ENCODE measurements at regions not wholly inside any gene's neighbourhood (a gene's known extent, or its start where the extent isn't known, plus 50 kb on each side); places are given as distances from the start of the nearest gene placed in this dataset.

DNA sequence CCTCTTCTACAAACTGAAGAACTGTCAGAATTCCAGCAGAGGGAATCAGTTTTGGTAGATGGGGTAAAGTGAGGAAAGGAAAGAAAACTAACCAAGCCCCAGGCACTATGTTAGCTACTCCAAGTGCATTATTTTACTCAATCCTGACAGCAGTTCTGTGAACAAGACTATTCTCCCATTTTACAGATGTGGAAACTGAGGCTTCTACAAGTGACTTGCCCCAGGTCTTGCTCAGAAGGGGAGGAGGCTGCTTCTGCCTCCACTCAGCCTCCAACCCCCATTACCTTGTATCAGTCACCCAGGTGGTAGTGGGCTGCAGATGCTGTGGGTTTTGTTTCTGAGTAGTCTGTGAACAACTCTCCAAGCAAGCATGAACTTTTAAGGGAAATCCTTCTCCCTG is 315.2 kb upstream of the MAF start:
- no peaks in the 10 kb centered on the region for H3K4me1 Mint-ChIP-seq
- no peaks in the 10 kb centered on the region for H3K9me3 ChIP-seq (ENCODE audit: low read length)
- no peak overlapping the region for H3K4me3 ChIP-seq (ENCODE audit: low read length)
- ChIA-PET CTCF (no interaction called here), POLR2A (no interaction called here)
- no peak overlapping the region for H3K27ac ChIP-seq (ENCODE audit: low read depth, low read length)
- H3K36me3 Mint-ChIP-seq, result no peaks in the 10 kb centered on the region
- H3K27me3 Mint-ChIP-seq, result peaks cover 2 to 26% of the 10 kb centered on the region in 2 donors
- H3K4me1 ChIP-seq (ENCODE audit: insufficient read depth, low read length), result no peaks in the 10 kb centered on the region
- no peak for DNase-seq
- no peak overlapping the region for H3K27ac Mint-ChIP-seq
- no peak overlapping the region for H3K4me3 Mint-ChIP-seq
- peaks cover 0 to 2% (median 0%) of the 10 kb centered on the region in 5 donors for H3K9me3 Mint-ChIP-seq
- no peaks in the 10 kb centered on the region for H3K27me3 ChIP-seq (ENCODE audit: insufficient read depth, low read length, poor library complexity, severe bottlenecking)
- no peaks in the 10 kb centered on the region for H3K36me3 ChIP-seq (ENCODE audit: insufficient read depth, low read length)

DNA sequence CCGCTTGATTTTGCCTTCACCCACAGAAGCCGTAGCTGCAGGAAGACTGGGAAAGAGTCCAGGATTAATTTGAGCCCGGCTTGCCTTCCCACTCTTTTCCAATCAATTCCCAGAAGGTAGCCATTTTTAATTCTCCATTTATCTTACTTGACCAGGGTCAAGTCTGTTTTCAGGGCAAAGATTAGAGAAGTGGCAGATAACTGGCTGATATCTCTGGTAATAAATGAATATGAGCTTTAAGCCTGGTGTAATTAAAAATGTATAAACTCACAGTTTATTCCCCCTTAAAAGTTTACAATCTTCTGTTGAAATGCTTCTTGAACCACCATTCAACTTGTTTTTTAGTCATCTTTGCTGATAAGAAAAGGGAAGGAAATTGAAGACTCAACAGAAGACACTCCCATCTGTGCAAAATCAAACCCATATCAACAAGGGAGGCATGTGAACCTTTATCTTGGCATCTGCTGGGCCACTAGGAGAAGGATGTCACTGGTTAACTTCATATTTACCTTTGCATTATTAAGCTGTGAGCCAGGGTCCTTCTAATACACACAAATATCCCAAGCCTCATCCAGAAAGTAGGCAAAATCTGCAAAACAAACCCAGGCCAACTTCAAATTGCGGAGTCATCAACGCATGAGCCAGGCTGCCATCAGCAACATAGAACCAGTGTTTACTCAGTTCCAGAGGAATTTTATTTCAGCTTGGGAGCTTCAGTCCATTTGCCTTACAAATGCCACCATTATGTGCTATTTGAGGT is 314.6 kb upstream of the MAF start:
- no peak for DNase-seq
- Histone ChIP-seq H3K9me3 (ENCODE audit: low read length) (no peaks in the 10 kb centered on the region), H3K36me3 (ENCODE audit: insufficient read depth, low read length) (no peaks in the 10 kb centered on the region), H3K27me3 (ENCODE audit: insufficient read depth, low read length, poor library complexity, severe bottlenecking) (no peaks in the 10 kb centered on the region), H3K4me1 (ENCODE audit: insufficient read depth, low read length) (no peaks in the 10 kb centered on the region), H3K4me3 (ENCODE audit: low read length) (no peak overlapping the region), H3K27ac (ENCODE audit: low read depth, low read length) (no peak overlapping the region)
- Mint-ChIP-seq H3K4me1 (no peaks in the 10 kb centered on the region), H3K27me3 (peaks cover 2 to 23% of the 10 kb centered on the region in 2 donors), H3K4me3 (no peak overlapping the region), H3K36me3 (no peaks in the 10 kb centered on the region), H3K9me3 (peaks cover 0 to 2% (median 0%) of the 10 kb centered on the region in 5 donors), H3K27ac (no peak overlapping the region)
- POLR2A ChIA-PET, result no interaction called here
- CTCF ChIA-PET, result no interaction called here

DNA sequence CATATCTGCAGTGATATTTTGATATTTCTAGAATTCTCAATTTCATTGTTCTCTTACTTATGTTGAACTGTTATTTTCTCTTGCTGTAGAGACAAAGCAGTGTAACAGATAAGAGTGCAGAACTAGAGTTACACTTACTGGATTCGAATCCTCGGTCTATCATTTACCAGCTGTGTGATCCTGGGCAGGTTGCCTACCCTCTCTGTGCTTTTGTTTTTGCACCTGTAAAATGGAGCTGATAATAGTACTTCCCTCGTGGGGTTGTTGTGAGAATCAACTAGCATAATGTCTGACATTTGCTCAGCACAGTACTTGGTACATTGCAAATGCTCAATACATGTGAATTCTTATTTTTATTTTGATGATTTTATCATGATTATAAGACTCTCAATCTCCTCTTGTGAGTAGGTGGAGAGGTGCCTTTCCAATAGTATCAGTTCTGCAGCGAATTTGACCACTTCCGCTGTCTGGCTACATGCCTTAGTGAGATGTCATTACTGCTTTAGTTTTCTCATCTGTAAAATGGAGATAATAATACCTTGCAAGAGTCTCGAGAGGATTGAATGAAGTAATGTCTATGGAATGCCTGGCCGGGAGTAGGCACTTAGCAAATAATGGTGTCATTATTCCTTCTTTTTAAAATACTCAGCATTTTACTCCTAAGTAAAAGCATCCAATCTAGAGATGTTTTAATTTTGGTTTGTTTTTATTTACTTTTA is 312.2 kb upstream of the MAF start:
- no peaks in the 10 kb centered on the region for H3K9me3 ChIP-seq (ENCODE audit: low read length)
- H3K27ac ChIP-seq (ENCODE audit: low read depth, low read length), result no peak overlapping the region
- no peak overlapping the region for H3K4me3 ChIP-seq (ENCODE audit: low read length)
- H3K4me1 Mint-ChIP-seq, result no peaks in the 10 kb centered on the region
- no peaks in the 10 kb centered on the region for H3K9me3 Mint-ChIP-seq
- no peaks in the 10 kb centered on the region for H3K36me3 ChIP-seq (ENCODE audit: insufficient read depth, low read length)
- ChIA-PET POLR2A (no interaction called here), CTCF (no interaction called here)
- H3K4me1 ChIP-seq (ENCODE audit: insufficient read depth, low read length), result no peaks in the 10 kb centered on the region
- peaks cover 2 to 10% of the 10 kb centered on the region in 2 donors for H3K27me3 Mint-ChIP-seq
- H3K36me3 Mint-ChIP-seq, result no peaks in the 10 kb centered on the region
- no peaks in the 10 kb centered on the region for H3K27me3 ChIP-seq (ENCODE audit: insufficient read depth, low read length, poor library complexity, severe bottlenecking)
- H3K4me3 Mint-ChIP-seq, result no peak overlapping the region
- no peak overlapping the region for H3K27ac Mint-ChIP-seq
- no peak for DNase-seq

DNA sequence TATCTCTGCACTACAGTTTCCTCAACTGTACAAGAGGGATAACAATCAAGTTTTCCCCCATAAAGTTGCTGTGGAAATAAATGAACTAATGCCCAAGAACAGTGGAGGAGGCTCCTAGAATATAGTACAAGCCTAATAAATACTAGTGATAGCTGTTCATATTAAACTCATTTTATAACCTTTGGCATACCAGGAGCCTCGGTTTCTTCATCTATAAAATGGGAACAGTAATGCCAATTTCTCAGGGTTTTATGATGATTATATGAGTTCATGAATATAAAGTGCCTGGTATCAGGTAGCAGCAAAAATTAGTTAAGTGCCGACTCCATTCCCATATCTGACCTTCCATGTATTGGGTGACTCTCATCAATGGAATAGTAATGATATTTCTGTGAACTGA is 311.1 kb upstream of the MAF start:
- CTCF ChIA-PET, result no interaction called here

DNA sequence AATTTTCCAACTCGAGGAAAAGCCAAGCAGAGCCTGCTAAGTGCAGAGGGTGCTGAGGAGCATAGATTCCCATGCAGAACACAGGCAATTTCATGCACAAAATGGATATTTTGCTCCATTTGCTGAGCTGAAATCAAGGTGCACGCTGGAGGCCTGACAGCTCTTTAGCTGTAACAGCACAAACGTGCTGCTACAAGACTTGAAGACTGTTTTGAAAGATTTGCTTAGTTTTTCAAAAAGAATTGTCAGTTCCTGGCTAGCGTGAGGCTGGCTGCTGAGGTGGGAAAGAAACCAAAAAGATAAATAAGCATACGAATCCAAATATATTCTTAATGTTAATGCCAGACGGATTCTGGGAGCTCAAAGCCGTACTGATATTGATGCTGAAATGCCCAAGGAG is 309.0 kb upstream of the MAF start:
- H3K9me3 Mint-ChIP-seq, result no peaks in the 10 kb centered on the region
- H3K36me3 Mint-ChIP-seq, result no peaks in the 10 kb centered on the region
- no peaks in the 10 kb centered on the region for H3K36me3 ChIP-seq (ENCODE audit: insufficient read depth, low read length)
- no peak for DNase-seq
- no peak overlapping the region for H3K27ac Mint-ChIP-seq
- no peak overlapping the region for H3K27ac ChIP-seq (ENCODE audit: low read depth, low read length)
- no peak overlapping the region for H3K4me3 ChIP-seq (ENCODE audit: low read length)
- H3K4me3 Mint-ChIP-seq, result no peak overlapping the region
- ChIA-PET POLR2A (no interaction called here), CTCF (no interaction called here)
- no peaks in the 10 kb centered on the region for H3K4me1 Mint-ChIP-seq
- no peaks in the 10 kb centered on the region for H3K9me3 ChIP-seq (ENCODE audit: low read length)
- peaks cover under 1 to 8% of the 10 kb centered on the region in 2 donors for H3K27me3 Mint-ChIP-seq
- H3K4me1 ChIP-seq (ENCODE audit: insufficient read depth, low read length), result no peaks in the 10 kb centered on the region
- H3K27me3 ChIP-seq (ENCODE audit: insufficient read depth, low read length, poor library complexity, severe bottlenecking), result no peaks in the 10 kb centered on the region

More for the DNA sequence above, 311.1 kb upstream of the MAF start:
- H3K4me1 Mint-ChIP-seq, result no peaks in the 10 kb centered on the region
- H3K36me3 ChIP-seq (ENCODE audit: insufficient read depth, low read length), result no peaks in the 10 kb centered on the region
- H3K27ac ChIP-seq (ENCODE audit: low read depth, low read length), result no peak overlapping the region
- peaks cover 2 to 9% of the 10 kb centered on the region in 2 donors for H3K27me3 Mint-ChIP-seq
- no peaks in the 10 kb centered on the region for H3K9me3 ChIP-seq (ENCODE audit: low read length)
- H3K9me3 Mint-ChIP-seq, result no peaks in the 10 kb centered on the region
- H3K4me3 Mint-ChIP-seq, result no peak overlapping the region
- POLR2A ChIA-PET, result no interaction called here
- no peaks in the 10 kb centered on the region for H3K4me1 ChIP-seq (ENCODE audit: insufficient read depth, low read length)
- no peak for DNase-seq
- H3K4me3 ChIP-seq (ENCODE audit: low read length), result no peak overlapping the region
- no peaks in the 10 kb centered on the region for H3K27me3 ChIP-seq (ENCODE audit: insufficient read depth, low read length, poor library complexity, severe bottlenecking)
- no peaks in the 10 kb centered on the region for H3K36me3 Mint-ChIP-seq
- no peak overlapping the region for H3K27ac Mint-ChIP-seq

DNA sequence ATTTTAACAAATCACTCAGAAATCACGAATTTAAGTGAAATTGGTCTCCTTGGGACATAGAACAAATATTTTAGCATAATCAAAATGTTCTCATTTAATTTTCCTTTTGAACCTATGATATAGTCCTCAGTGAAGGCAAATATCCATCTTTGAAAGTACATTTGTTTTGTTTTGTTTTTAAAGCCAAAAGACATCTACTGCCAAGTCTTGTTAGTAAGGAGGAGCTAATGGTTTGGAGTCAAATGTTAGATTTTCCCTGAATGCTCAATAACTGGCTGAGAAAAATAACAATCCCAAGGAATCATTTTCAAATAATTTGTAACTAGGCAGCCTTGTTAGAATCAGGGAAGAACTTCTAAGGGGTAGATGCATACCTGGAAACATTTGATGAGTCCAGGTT is 302.9 kb upstream of the MAF start:
- Histone ChIP-seq H3K27ac (ENCODE audit: low read depth, low read length) (no peak overlapping the region), H3K36me3 (ENCODE audit: insufficient read depth, low read length) (no peaks in the 10 kb centered on the region), H3K4me1 (ENCODE audit: insufficient read depth, low read length) (no peaks in the 10 kb centered on the region), H3K9me3 (ENCODE audit: low read length) (no peaks in the 10 kb centered on the region), H3K4me3 (ENCODE audit: low read length) (no peak overlapping the region), H3K27me3 (ENCODE audit: insufficient read depth, low read length, poor library complexity, severe bottlenecking) (no peaks in the 10 kb centered on the region)
- no peaks in the 10 kb centered on the region for H3K9me3 Mint-ChIP-seq
- ChIA-PET CTCF (no interaction called here), POLR2A (no interaction called here)
- H3K27ac Mint-ChIP-seq, result no peak overlapping the region
- H3K4me3 Mint-ChIP-seq, result no peak overlapping the region
- H3K36me3 Mint-ChIP-seq, result no peaks in the 10 kb centered on the region
- H3K4me1 Mint-ChIP-seq, result no peaks in the 10 kb centered on the region
- no peak for DNase-seq
- H3K27me3 Mint-ChIP-seq, result peaks cover 0 to 8% of the 10 kb centered on the region in 2 donors

DNA sequence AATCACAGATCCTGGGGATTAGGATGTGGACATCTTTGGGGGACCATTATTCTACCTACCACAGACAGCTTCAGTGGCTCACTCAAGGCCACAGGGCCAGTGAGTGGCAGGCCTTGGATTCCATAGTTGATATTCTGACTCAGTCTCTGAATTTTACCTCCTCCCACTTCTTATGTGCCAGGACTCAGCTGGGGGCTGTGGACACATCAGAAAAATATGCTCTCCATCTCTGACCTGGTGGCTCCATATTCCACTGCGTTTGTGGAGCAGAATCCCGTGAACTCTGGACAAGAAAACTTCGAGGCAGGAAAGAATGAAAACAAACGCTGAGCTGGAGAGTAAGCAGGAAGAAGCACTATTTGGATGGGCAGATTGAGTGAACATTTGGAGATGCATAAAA is 301.8 kb upstream of the MAF start:
- H3K27me3 ChIP-seq (ENCODE audit: insufficient read depth, low read length, poor library complexity, severe bottlenecking), result no peaks in the 10 kb centered on the region
- no peaks in the 10 kb centered on the region for H3K4me1 Mint-ChIP-seq
- no peaks in the 10 kb centered on the region for H3K4me1 ChIP-seq (ENCODE audit: insufficient read depth, low read length)
- H3K4me3 ChIP-seq (ENCODE audit: low read length), result no peak overlapping the region
- H3K36me3 Mint-ChIP-seq, result no peaks in the 10 kb centered on the region
- H3K9me3 Mint-ChIP-seq, result no peaks in the 10 kb centered on the region
- peaks cover 0 to 7% of the 10 kb centered on the region in 2 donors for H3K27me3 Mint-ChIP-seq
- no peaks in the 10 kb centered on the region for H3K36me3 ChIP-seq (ENCODE audit: insufficient read depth, low read length)
- no peak overlapping the region for H3K27ac Mint-ChIP-seq
- ChIA-PET CTCF (no interaction called here), POLR2A (no interaction called here)
- no peak overlapping the region for H3K27ac ChIP-seq (ENCODE audit: low read depth, low read length)
- H3K4me3 Mint-ChIP-seq, result no peak overlapping the region
- no peaks in the 10 kb centered on the region for H3K9me3 ChIP-seq (ENCODE audit: low read length)
- DNase-seq, result no peak

DNA sequence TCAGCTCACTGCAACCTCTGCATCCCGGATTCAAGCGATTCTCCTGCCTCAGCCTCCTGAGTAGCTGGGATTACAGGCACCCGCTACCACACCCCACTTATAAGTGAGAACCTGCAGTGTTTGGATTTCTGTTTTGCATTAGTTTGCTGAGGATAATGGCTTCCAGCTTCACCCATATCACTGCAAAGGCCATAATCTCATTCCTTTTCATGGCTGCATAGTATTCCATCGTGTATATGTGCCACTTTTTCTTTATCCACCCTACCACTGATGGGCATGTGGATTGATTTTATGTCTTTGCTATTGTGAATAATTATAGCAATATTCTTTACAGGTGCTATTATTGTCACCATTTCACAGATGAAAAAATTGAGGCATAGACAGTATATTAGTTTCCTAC is 301.0 kb upstream of the MAF start:
- no peaks in the 10 kb centered on the region for H3K36me3 Mint-ChIP-seq
- no peak overlapping the region for H3K27ac Mint-ChIP-seq
- no peaks in the 10 kb centered on the region for H3K36me3 ChIP-seq (ENCODE audit: insufficient read depth, low read length)
- no peak overlapping the region for H3K4me3 Mint-ChIP-seq
- H3K9me3 Mint-ChIP-seq, result no peaks in the 10 kb centered on the region
- ChIA-PET POLR2A (no interaction called here), CTCF (no interaction called here)
- DNase-seq, result no peak
- H3K27me3 ChIP-seq (ENCODE audit: insufficient read depth, low read length, poor library complexity, severe bottlenecking), result no peaks in the 10 kb centered on the region
- H3K9me3 ChIP-seq (ENCODE audit: low read length), result no peaks in the 10 kb centered on the region
- peaks cover 0 to 6% of the 10 kb centered on the region in 2 donors for H3K27me3 Mint-ChIP-seq
- no peaks in the 10 kb centered on the region for H3K4me1 ChIP-seq (ENCODE audit: insufficient read depth, low read length)
- no peak overlapping the region for H3K4me3 ChIP-seq (ENCODE audit: low read length)
- H3K27ac ChIP-seq (ENCODE audit: low read depth, low read length), result no peak overlapping the region
- H3K4me1 Mint-ChIP-seq, result no peaks in the 10 kb centered on the region

Measured in CD8-positive, alpha-beta memory T cell (primary cell).